Putamen (tissue), 1 donor: ENCODE measurements at regions not wholly inside any gene's neighbourhood (a gene's known extent, or its start where the extent isn't known, plus 50 kb on each side); places are given as distances from the start of the nearest gene placed in this dataset.
"Not testable (repeated sequence)": the region's sequence is repeated elsewhere in the genome, so short reads cannot be mapped to it uniquely, and the experiment has no call there.

ENCODE experiments used
- DNase-seq: peaks from one replicate; pipeline ENCODE4 v3.0.0-alpha.2; 2016; ENCODE audit warnings: low spot score

- no peak for DNase-seq
Measured at GRCh38 chr5:67941614-67942401, 273.7 kb upstream of the PIK3R1 start.

- no peak for DNase-seq
Measured at GRCh38 chr5:67935908-67936566, 279.5 kb upstream of the PIK3R1 start.

- no peak for DNase-seq
Measured at GRCh38 chr5:67934976-67935375, 280.6 kb upstream of the PIK3R1 start.

DNA sequence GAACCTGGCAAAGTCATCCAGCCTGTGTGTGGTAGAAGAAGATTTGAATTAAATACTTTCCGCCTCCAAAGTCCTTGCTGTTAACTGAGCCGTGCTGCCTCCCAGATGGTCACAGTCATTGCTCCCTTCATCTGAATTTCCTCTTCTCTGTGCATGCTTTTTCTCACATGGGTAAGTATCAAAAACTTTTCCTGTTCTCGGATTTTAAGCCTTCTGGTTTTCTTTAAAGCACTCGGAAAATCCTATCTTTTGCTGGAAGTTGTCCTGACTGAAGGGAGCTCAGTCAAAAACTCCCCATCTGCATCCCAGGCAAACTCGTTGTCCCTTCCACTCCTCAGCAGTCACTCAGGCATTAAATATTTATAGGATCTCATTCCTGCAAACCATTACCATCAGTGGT is 290.0 kb upstream of the PIK3R1 start:
- no peak for DNase-seq

GRCh38 chr5:67921004-67921601 is 294.5 kb upstream of the PIK3R1 start:
- DNase-seq, result no peak

DNA sequence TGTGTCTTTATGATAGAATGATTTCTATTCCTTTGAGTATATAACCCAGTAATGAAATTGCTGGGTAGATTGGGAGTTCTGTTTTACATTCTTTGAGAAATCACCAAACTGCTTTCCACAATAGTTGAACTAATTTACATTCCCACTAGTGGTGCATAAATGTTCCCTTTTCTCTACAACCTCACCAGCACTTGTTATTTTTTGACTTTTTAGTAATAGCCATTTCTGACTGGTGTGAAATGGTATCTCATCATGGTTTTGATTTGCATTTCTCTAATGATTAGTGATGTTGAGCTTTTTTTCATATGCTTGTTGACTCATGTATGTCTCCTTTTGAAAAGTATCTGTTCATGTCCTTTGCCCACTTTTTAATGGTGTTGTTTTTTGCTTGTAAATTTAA is 296.0 kb upstream of the PIK3R1 start:
- DNase-seq, result not testable (repeated sequence)

GRCh38 chr5:67917561-67917960 is 298.0 kb upstream of the PIK3R1 start:
- DNase-seq, result no peak

- DNase-seq, result no peak
Measured at GRCh38 chr5:67910546-67910945, 305.0 kb upstream of the PIK3R1 start.

- DNase-seq, result no peak
Measured at GRCh38 chr5:67908126-67908765, 307.3 kb upstream of the PIK3R1 start.

GRCh38 chr5:67904366-67904765 is 311.2 kb upstream of the PIK3R1 start:
- no peak for DNase-seq

GRCh38 chr5:67903656-67904055 is 311.9 kb upstream of the PIK3R1 start:
- DNase-seq, result no peak

GRCh38 chr5:67903121-67903520 is 312.4 kb upstream of the PIK3R1 start:
- DNase-seq, result no peak

- no peak for DNase-seq
Measured at GRCh38 chr5:67902497-67902830, 313.1 kb upstream of the PIK3R1 start.

- DNase-seq, result no peak
Measured at GRCh38 chr5:67901814-67902496, 313.6 kb upstream of the PIK3R1 start.

DNA sequence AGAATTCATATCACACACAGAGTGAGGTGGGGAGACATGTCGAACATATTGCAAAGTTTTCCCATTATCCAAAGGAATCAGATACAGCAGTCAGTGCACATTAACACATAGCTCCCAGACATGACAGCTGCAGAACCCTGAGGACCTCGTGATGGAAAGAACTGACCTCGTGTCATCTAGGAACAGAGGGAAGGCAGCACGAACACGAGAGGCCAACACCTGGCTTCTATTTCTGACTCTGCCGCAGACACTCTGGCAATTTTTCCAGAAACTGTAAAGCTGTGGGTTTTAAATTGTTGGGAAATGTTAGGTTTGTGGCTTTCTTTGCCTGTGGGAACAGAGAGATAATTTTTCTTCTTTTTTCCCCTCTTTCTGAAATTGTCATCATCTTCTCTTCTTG is 315.0 kb upstream of the PIK3R1 start:
- no peak for DNase-seq

DNA sequence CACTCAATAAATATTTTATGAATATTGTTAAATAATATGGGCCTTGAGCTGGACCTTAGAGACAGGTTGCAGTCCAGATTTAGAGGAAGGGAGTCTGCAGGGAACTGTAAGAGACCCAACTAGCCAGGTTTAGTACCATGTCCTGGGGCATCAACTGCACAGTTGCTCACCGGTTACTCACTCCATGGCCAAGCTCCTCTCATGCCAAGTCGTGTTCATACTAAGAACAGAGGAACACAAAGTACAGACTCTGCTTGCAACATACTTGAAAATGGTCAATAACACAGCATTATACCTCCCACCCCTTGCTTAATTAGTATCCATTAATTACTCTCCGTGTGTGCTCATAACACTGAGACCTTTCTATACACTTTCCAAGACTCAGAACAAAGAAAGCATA is 317.6 kb upstream of the PIK3R1 start:
- no peak for DNase-seq

DNA sequence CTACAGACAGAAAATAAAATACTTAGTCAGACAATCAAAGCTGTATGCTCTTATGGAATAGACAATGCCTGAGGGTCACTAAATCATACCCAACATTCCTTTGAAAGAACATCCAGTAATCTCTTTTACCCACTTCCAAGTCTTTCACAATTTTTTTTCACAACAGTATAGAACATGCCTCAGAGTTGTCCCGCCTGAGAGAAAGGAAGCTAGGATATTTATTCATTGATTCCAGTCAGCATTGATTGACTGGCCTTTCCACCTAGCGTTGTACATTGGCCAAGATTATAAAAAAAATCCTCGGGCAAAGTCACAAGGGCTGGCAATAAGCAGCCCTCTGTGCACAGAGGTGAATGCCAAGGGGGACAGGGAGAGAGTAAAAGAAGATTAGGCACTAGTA is 318.1 kb upstream of the PIK3R1 start:
- DNase-seq, result no peak

- no peak for DNase-seq
Measured at GRCh38 chr5:67896930-67897313, 318.6 kb upstream of the PIK3R1 start.

GRCh38 chr5:67896311-67896929 is 319.1 kb upstream of the PIK3R1 start:
- no peak for DNase-seq

DNA sequence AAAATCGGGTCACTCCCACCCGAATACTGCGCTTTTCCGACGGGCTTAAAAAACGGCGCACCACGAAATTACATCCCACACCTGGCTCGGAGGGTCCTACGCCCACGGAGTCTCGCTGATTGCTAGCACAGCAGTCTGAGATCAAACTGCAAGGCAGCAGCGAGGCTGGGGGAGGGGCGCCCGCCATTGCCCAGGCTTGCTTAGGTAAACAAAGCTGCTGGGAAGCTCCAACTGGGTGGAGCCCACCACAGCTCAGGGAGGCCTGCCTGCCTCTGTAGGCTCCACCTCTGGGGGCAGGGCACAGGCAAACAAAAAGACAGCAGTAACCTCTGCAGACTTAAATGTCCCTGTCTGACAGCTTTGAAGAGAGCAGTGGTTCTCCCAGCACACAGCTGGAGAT is 325.7 kb upstream of the PIK3R1 start:
- not testable (repeated sequence) for DNase-seq

DNA sequence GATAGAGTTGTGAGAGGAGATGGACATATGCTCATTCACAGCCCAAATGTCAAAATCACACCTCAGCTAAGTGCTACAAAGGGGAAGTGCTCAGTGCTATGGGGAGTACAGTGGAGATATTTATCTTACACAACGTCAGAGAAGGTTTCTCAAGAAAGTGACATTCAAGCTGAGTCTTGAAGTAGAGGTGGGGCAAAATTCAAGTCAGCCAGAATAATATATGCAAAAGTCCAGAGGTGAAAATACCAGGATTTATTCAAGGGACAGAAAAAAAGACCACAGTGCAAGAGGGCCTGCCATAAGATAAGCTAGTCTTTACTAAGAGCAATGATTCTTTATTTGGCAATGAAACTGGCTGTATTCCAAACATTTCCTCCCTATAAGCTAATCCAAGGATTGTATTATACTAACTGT is 327.8 kb upstream of the PIK3R1 start:
- no peak for DNase-seq

GRCh38 chr5:67886761-67887160 is 328.8 kb upstream of the PIK3R1 start:
- DNase-seq, result no peak
